SU-DHL-6 (cell line): ENCODE measurements at regions not wholly inside any gene's neighbourhood (a gene's known extent, or its start where the extent isn't known, plus 50 kb on each side); places are given as distances from the start of the nearest gene placed in this dataset.

Experiments used
- H2AFZ ChIP-seq: fragments of 200-600 bp; sonication (generic); 2 replicates; pipeline ENCODE4 v1.6.1; 2014; ENCODE audit warnings: low read depth, mild to moderate bottlenecking, moderate library complexity, mixed read lengths, antibody characterized with exemption, low read length; ENCODE audit not compliant: severe bottlenecking
- H3F3A ChIP-seq: fragments of 200-600 bp; shearing (Covaris generic); 2 replicates; pipeline ENCODE4 v1.6.0; 2016; ENCODE audit warnings: antibody characterized with exemption, mild to moderate bottlenecking; ENCODE audit not compliant: insufficient read depth
- H3K27ac ChIP-seq: fragments of 200-600 bp; sonication (generic); 2 replicates; pipeline ENCODE4 v1.5.1; 2016; ENCODE audit warnings: low read depth, mild to moderate bottlenecking, low read length, moderate library complexity, mixed read lengths
- H3K27me3 ChIP-seq: fragments of 200-600 bp; sonication (generic), shearing (Covaris generic); 2 replicates; pipeline ENCODE4 v1.6.0; 2014; ENCODE audit warnings: mild to moderate bottlenecking, low read length
- H3K36me3 ChIP-seq: fragments of 200-600 bp; sonication (generic); 2 replicates; pipeline ENCODE4 v1.6.1; 2014; ENCODE audit warnings: mild to moderate bottlenecking, low read length, mixed read lengths
- H3K4me2 ChIP-seq: fragments of 300-600, 200-600 bp; shearing (Covaris generic), sonication (generic); 2 replicates; pipeline ENCODE4 v1.6.0; 2014; ENCODE audit warnings: low read length, low read depth, mild to moderate bottlenecking; ENCODE audit not compliant: poor library complexity, severe bottlenecking
- H3K4me3 ChIP-seq: fragments of 200-600 bp; sonication (generic); 2 replicates; pipeline ENCODE4 v1.5.1; 2014; ENCODE audit warnings: antibody characterized with exemption, low read length, mild to moderate bottlenecking, mixed read lengths; ENCODE audit not compliant: insufficient read depth, poor library complexity, severe bottlenecking
- H3K79me2 ChIP-seq: fragments of 200-600 bp; sonication (generic); 2 replicates; pipeline ENCODE4 v1.6.1; 2014; ENCODE audit warnings: mild to moderate bottlenecking, low read length, moderate library complexity; ENCODE audit not compliant: insufficient read depth
- H3K9ac ChIP-seq: fragments of 200-600 bp; sonication (generic); 2 replicates; pipeline ENCODE4 v1.7.0; 2014; ENCODE audit warnings: mild to moderate bottlenecking, low read length
- H3K9me2 ChIP-seq: fragments of 200-600 bp; sonication (generic); replicated peaks from 2 replicates; pipeline ENCODE4 v1.6.1; 2014; ENCODE audit warnings: low read length; ENCODE audit not compliant: insufficient read depth
- H3K9me3 ChIP-seq: fragments of 200-600 bp; sonication (generic); 2 replicates; pipeline ENCODE4 v1.6.1; 2014; ENCODE audit warnings: low read length, mixed read lengths; ENCODE audit not compliant: insufficient read depth
- H4K20me1 ChIP-seq: fragments of 200-600 bp; sonication (generic); 2 replicates; pipeline ENCODE4 v1.6.1; 2014; ENCODE audit warnings: low read depth, mild to moderate bottlenecking, antibody characterized with exemption, low read length, moderate library complexity, mixed read lengths
- EZH2phosphoT487 ChIP-seq: fragments of 200-600 bp; sonication (generic), shearing (Covaris generic); conservative IDR thresholded peaks from 2 replicates; pipeline ENCODE4 v1.6.1; 2018; ENCODE audit warnings: mild to moderate bottlenecking, antibody characterized with exemption, low read length, moderate library complexity, mixed read lengths
- TF ChIP-seq, protein P1 (sequence below): fragments of 200-600 bp; sonication (generic); IDR thresholded peaks from one replicate; pipeline ENCODE4 v1.5.1; 2017; ENCODE audit warnings: antibody characterized with exemption, mild to moderate bottlenecking, low read length, moderate library complexity; ENCODE audit not compliant: insufficient read depth, poor library complexity, severe bottlenecking

DNA sequence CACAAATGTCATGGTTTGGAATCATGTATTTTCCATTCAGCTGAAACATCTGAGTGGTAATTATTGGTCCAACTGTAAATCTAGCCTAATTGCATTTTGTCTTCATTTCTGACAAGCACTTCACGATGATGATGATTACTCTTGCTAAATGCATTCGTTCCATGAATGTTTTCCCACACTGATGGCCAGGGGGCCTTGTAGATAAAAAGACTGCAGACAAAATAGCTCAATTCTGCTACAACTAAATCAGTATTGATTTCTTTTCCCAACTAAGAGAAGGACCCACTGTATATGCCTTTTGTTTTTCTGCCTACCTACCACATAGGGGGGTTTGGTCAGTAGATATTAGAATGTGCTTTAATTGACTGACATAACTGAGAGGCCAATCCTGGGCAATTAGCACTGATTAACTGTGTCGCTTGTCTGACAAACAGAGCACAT, 1351.3 kb upstream of the NUDT12 start:
- no peak for TF ChIP-seq EZH2phosphoT487
- TF ChIP-seq, protein P1, sequence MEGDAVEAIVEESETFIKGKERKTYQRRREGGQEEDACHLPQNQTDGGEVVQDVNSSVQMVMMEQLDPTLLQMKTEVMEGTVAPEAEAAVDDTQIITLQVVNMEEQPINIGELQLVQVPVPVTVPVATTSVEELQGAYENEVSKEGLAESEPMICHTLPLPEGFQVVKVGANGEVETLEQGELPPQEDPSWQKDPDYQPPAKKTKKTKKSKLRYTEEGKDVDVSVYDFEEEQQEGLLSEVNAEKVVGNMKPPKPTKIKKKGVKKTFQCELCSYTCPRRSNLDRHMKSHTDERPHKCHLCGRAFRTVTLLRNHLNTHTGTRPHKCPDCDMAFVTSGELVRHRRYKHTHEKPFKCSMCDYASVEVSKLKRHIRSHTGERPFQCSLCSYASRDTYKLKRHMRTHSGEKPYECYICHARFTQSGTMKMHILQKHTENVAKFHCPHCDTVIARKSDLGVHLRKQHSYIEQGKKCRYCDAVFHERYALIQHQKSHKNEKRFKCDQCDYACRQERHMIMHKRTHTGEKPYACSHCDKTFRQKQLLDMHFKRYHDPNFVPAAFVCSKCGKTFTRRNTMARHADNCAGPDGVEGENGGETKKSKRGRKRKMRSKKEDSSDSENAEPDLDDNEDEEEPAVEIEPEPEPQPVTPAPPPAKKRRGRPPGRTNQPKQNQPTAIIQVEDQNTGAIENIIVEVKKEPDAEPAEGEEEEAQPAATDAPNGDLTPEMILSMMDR: no peak
- Histone ChIP-seq H3K9me2 (no peaks in the 10 kb centered on the region), H3F3A (no peaks in the 10 kb centered on the region), H3K36me3 (no peaks in the 10 kb centered on the region), H3K79me2 (no peaks in the 10 kb centered on the region), H2AFZ (no peak overlapping the region), H3K4me2 (no peak overlapping the region), H3K27me3 (no peaks in the 10 kb centered on the region), H3K9ac (no peak overlapping the region), H3K4me3 (no peak overlapping the region), H3K9me3 (no peaks in the 10 kb centered on the region), H4K20me1 (no peaks in the 10 kb centered on the region), H3K27ac (no peak overlapping the region)

DNA sequence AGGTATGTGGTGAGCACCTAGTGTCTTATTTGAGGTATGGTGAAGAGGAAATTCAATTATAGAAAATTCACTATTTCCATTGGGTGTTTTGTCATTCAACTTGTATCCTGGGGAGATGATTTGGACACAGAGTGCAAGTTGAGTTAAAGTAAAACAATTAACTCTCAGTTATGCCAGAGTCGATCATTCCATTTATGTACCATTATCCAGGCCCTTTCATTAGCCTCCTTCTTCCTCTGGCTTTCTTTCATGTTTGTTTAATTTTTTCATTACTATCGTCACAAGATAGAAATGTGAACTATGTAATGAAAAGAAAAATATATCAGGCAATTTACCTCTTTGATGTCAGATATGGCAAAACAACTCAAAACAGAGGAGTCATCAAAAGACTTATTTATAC, 1347.2 kb upstream of the NUDT12 start:
- TF ChIP-seq, protein P1: no peak
- no peak for TF ChIP-seq EZH2phosphoT487
- H4K20me1 ChIP-seq: no peaks in the 10 kb centered on the region
- no peak overlapping the region for H3K27ac ChIP-seq
- H3K9me2 ChIP-seq: no peaks in the 10 kb centered on the region
- H3K9me3 ChIP-seq: no peaks in the 10 kb centered on the region
- no peak overlapping the region for H3K4me3 ChIP-seq
- H3F3A ChIP-seq: no peaks in the 10 kb centered on the region
- H3K9ac ChIP-seq: no peak overlapping the region
- no peak overlapping the region for H2AFZ ChIP-seq
- no peak overlapping the region for H3K4me2 ChIP-seq
- no peaks in the 10 kb centered on the region for H3K27me3 ChIP-seq
- H3K79me2 ChIP-seq: no peaks in the 10 kb centered on the region
- no peaks in the 10 kb centered on the region for H3K36me3 ChIP-seq

DNA sequence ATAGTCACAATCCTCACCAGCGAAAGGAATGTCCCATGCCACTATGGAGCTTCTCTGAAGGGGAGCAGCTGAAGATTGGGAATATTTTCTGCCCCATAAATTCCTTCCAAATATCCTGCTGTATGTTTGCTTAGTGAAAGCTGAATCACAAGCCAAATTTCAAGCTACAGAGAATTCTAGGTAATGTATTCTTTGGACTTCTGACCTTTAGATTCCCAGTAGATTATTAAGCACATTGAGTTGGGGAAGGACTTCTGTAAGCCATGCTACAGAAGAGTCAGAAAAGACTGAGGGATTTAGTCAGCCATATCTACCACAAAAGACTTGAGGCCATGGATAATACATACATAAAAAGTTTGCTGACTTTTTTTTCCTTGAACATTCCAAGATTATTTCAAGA, 1342.0 kb upstream of the NUDT12 start:
- H3F3A ChIP-seq: no peaks in the 10 kb centered on the region
- H3K9me3 ChIP-seq: no peaks in the 10 kb centered on the region
- H3K79me2 ChIP-seq: no peaks in the 10 kb centered on the region
- no peaks in the 10 kb centered on the region for H4K20me1 ChIP-seq
- no peak overlapping the region for H3K9ac ChIP-seq
- no peaks in the 10 kb centered on the region for H3K36me3 ChIP-seq
- no peaks in the 10 kb centered on the region for H3K9me2 ChIP-seq
- TF ChIP-seq EZH2phosphoT487: no peak
- TF ChIP-seq, protein P1: no peak
- no peak overlapping the region for H2AFZ ChIP-seq
- H3K4me3 ChIP-seq: no peak overlapping the region
- no peak overlapping the region for H3K4me2 ChIP-seq
- no peaks in the 10 kb centered on the region for H3K27me3 ChIP-seq
- H3K27ac ChIP-seq: no peak overlapping the region

DNA sequence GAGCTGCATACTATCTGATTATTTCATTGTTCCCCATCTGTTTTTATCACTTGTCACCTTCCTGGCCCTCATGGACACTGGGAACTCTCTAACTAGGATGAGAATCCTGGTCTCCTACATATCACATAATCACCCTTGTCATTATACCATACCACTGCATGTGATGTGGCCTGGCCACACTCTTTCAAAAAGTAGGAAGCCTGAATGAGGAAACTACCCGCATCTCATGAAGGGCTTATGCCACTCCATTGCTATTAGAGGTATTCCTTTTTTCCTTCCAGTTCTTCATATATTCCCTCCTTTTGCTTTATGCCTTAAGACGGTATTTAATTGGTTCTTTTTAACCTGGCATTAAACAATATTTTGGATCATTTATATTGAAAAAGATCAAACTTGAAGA, 1341.4 kb upstream of the NUDT12 start:
- Histone ChIP-seq H3K27me3 (no peaks in the 10 kb centered on the region), H3K36me3 (no peaks in the 10 kb centered on the region), H3K27ac (no peak overlapping the region), H3K4me3 (no peak overlapping the region), H3K79me2 (no peaks in the 10 kb centered on the region), H3K9me2 (no peaks in the 10 kb centered on the region), H3F3A (no peaks in the 10 kb centered on the region), H3K9me3 (no peaks in the 10 kb centered on the region), H3K4me2 (no peak overlapping the region), H2AFZ (no peak overlapping the region), H3K9ac (no peak overlapping the region), H4K20me1 (no peaks in the 10 kb centered on the region)
- TF ChIP-seq EZH2phosphoT487: no peak
- TF ChIP-seq, protein P1: no peak
